Lung (tissue), 11 donors: ENCODE measurements at regions not wholly inside any gene's neighbourhood (a gene's known extent, or its start where the extent isn't known, plus 50 kb on each side); places are given as distances from the start of the nearest gene placed in this dataset.

Experiments used
- ATAC-seq: fragments of 200-7000 bp; cut with Tn5 transposase; one replicate; pipeline ENCODE4 v1.9.1; 2020; ENCODE audit warnings: moderate number of reproducible peaks; ENCODE audit not compliant: insufficient read depth, low FRiP score
- DNase-seq, 3 donors: peaks; one replicate each; pipeline ENCODE4 v3.0.0-alpha.2; 2013 to 2017
- H3K27ac ChIP-seq, 2 donors: one replicate each; pipeline ENCODE4 v1.5.1; 2013; ENCODE audit warnings: mild to moderate bottlenecking in 2 of 2, moderate library complexity in 2 of 2, control low read depth in 1 of 2, inconsistent platforms in 1 of 2, low read depth in 1 of 2, low read length in 1 of 2
- H3K27me3 ChIP-seq, 3 donors: one replicate each; pipeline ENCODE4 v1.5.1; 2013; ENCODE audit warnings: low read length in 2 of 3; ENCODE audit not compliant: control insufficient read depth in 3 of 3, insufficient read depth in 3 of 3
- H3K36me3 ChIP-seq, 4 donors: one replicate each; pipeline ENCODE4 v1.5.1; 2013; ENCODE audit warnings: low read length in 4 of 4, mild to moderate bottlenecking in 1 of 4, moderate library complexity in 1 of 4; ENCODE audit not compliant: control insufficient read depth in 4 of 4, insufficient read depth in 4 of 4
- H3K4me1 ChIP-seq, 5 donors: one replicate each; pipeline ENCODE4 v1.5.1; 2013; ENCODE audit warnings: low read length in 5 of 5, mild to moderate bottlenecking in 2 of 5, moderate library complexity in 1 of 5; ENCODE audit not compliant: control insufficient read depth in 5 of 5, insufficient read depth in 5 of 5
- H3K4me3 ChIP-seq: one replicate; pipeline ENCODE4 v1.5.1; 2013; ENCODE audit warnings: mild to moderate bottlenecking, control low read depth, moderate library complexity
- H3K9ac ChIP-seq, 2 donors: one replicate each; pipeline ENCODE4 v1.5.1; 2013; ENCODE audit warnings: low read length in 2 of 2, control low read depth in 1 of 2; ENCODE audit not compliant: insufficient read depth in 1 of 2
- H3K9me3 ChIP-seq, 4 donors: one replicate each; pipeline ENCODE4 v1.5.1; 2013; ENCODE audit warnings: low read length in 3 of 4, mild to moderate bottlenecking in 1 of 4, moderate library complexity in 1 of 4; ENCODE audit not compliant: control insufficient read depth in 4 of 4, insufficient read depth in 3 of 4
- WGBS, 2 donors: extraction: QIAGEN DNeasy Blood & Tissue Kit; methylation state at CpG; one replicate each; pipeline ENCODE4 v1.1.7; 2013; 5-methylcytosine and 5-hydroxymethylcytosine counted together
- TF ChIP-seq, protein P1 (sequence below): IDR thresholded peaks from 2 replicates; pipeline ENCODE4 v1.5.1; 2012; ENCODE audit warnings: mild to moderate bottlenecking; ENCODE audit errors: control extremely low read depth, extremely low read depth
- donor health status: control.
- donor health status: control.
- donor health status: Bipolar disorder and iron deficiency.
- donor health status: healthy.
- donor health status: DM: yes; HTN: yes; CAD: no.

DNA sequence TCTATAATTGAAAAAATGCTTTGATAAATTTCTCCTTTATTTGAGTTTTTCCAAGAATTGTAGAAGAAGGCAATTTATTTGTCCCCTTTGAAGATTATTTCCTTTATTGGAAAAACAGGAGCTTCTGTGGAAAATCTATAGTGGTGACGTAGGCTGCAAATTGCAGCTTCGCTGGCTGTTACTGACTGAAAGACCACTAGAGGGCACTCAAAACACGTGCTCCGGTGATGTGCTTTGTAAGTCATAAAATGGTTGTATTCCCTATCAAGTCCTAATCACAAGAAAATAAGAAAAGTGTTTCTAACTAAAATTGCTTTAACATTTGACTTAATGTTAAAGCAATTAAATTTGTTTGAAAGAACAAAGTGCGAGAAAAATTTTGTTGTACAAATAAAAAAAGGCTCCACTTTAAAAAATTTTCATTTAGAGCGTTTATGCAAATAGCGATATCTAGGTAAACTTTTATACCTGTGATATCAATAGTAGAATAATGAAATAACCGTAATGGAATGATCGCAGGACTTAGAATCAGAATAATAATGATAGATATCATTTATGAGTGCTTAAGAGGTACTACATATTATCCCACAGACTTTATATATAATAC, 638.2 kb upstream of the SPRY2 start:
- 43 to 45% methylated on average over 9 of the region's 9 CpGs for WGBS, 2 donors
- DNase-seq: peak; percentile 53 to 83 (median 78)
- Histone ChIP-seq H3K4me1 (no peaks in the 10 kb centered on the region), H3K27me3 (no peaks in the 10 kb centered on the region), H3K4me3 (no peak overlapping the region), H3K36me3 (no peaks in the 10 kb centered on the region), H3K9me3 (no peaks in the 10 kb centered on the region), H3K27ac (no peak overlapping the region), H3K9ac (no peak overlapping the region)
- TF ChIP-seq, protein P1, sequence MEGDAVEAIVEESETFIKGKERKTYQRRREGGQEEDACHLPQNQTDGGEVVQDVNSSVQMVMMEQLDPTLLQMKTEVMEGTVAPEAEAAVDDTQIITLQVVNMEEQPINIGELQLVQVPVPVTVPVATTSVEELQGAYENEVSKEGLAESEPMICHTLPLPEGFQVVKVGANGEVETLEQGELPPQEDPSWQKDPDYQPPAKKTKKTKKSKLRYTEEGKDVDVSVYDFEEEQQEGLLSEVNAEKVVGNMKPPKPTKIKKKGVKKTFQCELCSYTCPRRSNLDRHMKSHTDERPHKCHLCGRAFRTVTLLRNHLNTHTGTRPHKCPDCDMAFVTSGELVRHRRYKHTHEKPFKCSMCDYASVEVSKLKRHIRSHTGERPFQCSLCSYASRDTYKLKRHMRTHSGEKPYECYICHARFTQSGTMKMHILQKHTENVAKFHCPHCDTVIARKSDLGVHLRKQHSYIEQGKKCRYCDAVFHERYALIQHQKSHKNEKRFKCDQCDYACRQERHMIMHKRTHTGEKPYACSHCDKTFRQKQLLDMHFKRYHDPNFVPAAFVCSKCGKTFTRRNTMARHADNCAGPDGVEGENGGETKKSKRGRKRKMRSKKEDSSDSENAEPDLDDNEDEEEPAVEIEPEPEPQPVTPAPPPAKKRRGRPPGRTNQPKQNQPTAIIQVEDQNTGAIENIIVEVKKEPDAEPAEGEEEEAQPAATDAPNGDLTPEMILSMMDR: peak; percentile 31
- ATAC-seq: peak; percentile 66

DNA sequence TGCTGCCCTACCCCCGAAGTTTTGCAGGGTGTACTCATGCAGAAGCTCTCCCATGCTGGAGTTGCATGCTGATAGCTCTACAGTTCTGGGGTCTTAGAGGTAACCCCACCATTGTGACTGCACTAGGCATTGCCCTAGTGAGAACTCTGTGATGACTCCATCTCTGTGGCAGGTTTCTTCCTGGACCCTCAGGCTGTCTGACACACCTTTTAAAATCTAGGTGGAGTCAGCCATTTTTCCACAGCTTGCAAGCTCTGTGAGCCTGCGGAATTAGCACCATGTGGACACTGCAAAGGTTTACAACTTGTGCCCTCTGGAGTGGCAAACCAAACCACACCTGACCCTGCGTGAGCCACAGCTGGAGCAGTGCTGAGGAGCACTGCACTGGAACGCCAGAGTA, 636.2 kb upstream of the SPRY2 start:
- Histone ChIP-seq H3K27ac (no peak overlapping the region), H3K4me3 (no peak overlapping the region), H3K36me3 (no peaks in the 10 kb centered on the region), H3K27me3 (no peaks in the 10 kb centered on the region), H3K9me3 (no peaks in the 10 kb centered on the region), H3K9ac (no peak overlapping the region), H3K4me1 (no peaks in the 10 kb centered on the region)
- ATAC-seq (no peak), DNase-seq (no peak)
- TF ChIP-seq, protein P1: no peak
- WGBS, 2 donors: 88 to 89% methylated on average over 4 of the region's 4 CpGs

DNA sequence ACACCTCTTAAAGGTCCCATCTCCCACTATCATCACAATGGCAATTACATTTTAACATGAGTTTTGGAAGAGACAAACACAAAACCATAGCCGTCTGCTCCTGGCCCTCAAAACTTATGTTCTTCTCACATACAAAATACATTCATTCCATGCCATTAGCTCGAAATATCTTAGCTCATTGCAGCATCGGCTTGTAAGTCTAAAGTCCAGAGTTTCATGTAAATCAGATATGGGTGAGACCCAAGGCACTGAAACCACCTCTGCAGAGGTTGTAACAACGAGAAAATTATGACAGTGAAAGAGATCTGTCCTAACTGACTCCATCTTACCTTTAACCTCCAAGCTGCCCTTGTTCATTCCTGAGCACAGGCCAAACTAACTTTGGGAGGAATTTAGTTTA, 635.0 kb upstream of the SPRY2 start:
- no peak for DNase-seq
- WGBS, 2 donors: 85 to 92% methylated on average over 4 of the region's 4 CpGs

More for the DNA sequence above, 635.0 kb upstream of the SPRY2 start:
- no peak overlapping the region for H3K27ac ChIP-seq
- H3K9ac ChIP-seq: no peak overlapping the region
- no peak for ATAC-seq
- H3K9me3 ChIP-seq: no peaks in the 10 kb centered on the region
- TF ChIP-seq, protein P1: no peak
- H3K27me3 ChIP-seq: no peaks in the 10 kb centered on the region
- H3K36me3 ChIP-seq: no peaks in the 10 kb centered on the region
- no peak overlapping the region for H3K4me3 ChIP-seq
- no peaks in the 10 kb centered on the region for H3K4me1 ChIP-seq
